Esophagus squamous epithelium (tissue), 4 donors: ENCODE measurements at regions not wholly inside any gene's neighbourhood (a gene's known extent, or its start where the extent isn't known, plus 50 kb on each side); places are given as distances from the start of the nearest gene placed in this dataset.

Experiments
- POLR2A ChIP-seq, 4 donors: fragments of 450-650 bp; IDR thresholded peaks; one replicate each; pipeline ENCODE4 v1.6.1; 2017; ENCODE audit warnings: antibody characterized with exemption in 4 of 4, mild to moderate bottlenecking in 4 of 4, moderate library complexity in 3 of 4
- TF ChIP-seq, protein P1 (sequence below), 6 experiments: fragments of 450-650 bp in 4 of 6; fragments of 200-600 bp in 2 of 6; sonication (generic) in 2 of 6; IDR thresholded peaks; one replicate each; pipeline ENCODE4 v1.5.1; 2016 to 2019; ENCODE audit warnings: antibody characterized with exemption in 6 of 6, mild to moderate bottlenecking in 4 of 6, moderate library complexity in 4 of 6

DNA sequence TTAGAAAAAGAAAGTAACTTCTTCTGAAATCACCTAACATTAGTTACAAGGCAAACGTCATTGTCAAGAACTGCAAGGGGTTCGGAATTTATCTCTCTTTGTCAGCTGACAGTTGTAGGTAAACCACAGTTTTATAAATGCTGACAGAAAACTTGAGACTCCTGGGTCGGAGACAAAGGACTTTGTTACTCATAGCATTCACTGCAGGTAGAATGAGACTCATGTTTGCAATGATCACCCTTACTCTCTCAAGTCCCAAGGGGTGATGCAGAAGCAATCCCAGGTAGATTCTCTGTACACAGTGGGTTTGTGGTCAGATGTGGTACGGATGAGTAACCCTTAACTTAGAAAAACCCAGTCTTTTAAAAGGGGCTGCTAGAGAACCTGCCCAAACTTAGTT, 757.8 kb downstream of the TRIB2 start:
- TF ChIP-seq, protein P1, sequence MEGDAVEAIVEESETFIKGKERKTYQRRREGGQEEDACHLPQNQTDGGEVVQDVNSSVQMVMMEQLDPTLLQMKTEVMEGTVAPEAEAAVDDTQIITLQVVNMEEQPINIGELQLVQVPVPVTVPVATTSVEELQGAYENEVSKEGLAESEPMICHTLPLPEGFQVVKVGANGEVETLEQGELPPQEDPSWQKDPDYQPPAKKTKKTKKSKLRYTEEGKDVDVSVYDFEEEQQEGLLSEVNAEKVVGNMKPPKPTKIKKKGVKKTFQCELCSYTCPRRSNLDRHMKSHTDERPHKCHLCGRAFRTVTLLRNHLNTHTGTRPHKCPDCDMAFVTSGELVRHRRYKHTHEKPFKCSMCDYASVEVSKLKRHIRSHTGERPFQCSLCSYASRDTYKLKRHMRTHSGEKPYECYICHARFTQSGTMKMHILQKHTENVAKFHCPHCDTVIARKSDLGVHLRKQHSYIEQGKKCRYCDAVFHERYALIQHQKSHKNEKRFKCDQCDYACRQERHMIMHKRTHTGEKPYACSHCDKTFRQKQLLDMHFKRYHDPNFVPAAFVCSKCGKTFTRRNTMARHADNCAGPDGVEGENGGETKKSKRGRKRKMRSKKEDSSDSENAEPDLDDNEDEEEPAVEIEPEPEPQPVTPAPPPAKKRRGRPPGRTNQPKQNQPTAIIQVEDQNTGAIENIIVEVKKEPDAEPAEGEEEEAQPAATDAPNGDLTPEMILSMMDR (IDR thresholded peaks at IDR 0.05) = no peak
- no peak for TF ChIP-seq POLR2A (IDR thresholded peaks at IDR 0.05)
